Coronary artery (tissue), 2 donors: ENCODE measurements at regions not wholly inside any gene's neighbourhood (a gene's known extent, or its start where the extent isn't known, plus 50 kb on each side); places are given as distances from the start of the nearest gene placed in this dataset.

Experiments
- DNase-seq: peaks from one replicate; pipeline ENCODE4 v3.0.0-alpha.2; 2017; ENCODE audit warnings: low spot score
- H3K27ac ChIP-seq, 2 donors: fragments of 200-600 bp; sonication (generic); one replicate each; pipeline ENCODE4 v1.5.1; 2016 to 2019
- H3K4me3 ChIP-seq: fragments of 200-600 bp; sonication (generic); 2 replicates; pipeline ENCODE4 v1.5.1; 2016; ENCODE audit warnings: mild to moderate bottlenecking, moderate library complexity
- TF ChIP-seq, protein P1 (sequence below): fragments of 200-600 bp; sonication (generic); IDR thresholded peaks from one replicate; pipeline ENCODE4 v1.5.1; 2019; ENCODE audit warnings: antibody characterized with exemption

DNA sequence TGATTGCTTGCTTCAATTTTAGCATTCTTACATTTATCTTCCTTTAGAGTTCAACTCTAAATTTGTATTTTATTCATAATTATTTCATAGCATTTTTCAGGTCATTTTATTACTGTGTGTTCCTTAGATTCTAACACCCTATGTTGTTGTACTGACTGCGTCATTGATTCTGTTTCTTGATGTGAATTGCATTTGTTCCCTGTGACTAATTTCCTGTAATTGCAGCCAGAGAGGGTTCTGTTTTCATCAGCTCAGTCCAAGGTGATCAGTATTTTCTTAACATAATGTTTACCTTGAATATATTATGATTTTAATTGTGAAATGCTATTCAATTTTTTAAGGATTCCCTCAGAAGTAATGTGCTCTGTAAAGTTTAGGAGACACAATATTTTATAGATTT, 970.2 kb upstream of the PIK3C3 start:
- H3K27ac ChIP-seq: no peak overlapping the region
- TF ChIP-seq, protein P1, sequence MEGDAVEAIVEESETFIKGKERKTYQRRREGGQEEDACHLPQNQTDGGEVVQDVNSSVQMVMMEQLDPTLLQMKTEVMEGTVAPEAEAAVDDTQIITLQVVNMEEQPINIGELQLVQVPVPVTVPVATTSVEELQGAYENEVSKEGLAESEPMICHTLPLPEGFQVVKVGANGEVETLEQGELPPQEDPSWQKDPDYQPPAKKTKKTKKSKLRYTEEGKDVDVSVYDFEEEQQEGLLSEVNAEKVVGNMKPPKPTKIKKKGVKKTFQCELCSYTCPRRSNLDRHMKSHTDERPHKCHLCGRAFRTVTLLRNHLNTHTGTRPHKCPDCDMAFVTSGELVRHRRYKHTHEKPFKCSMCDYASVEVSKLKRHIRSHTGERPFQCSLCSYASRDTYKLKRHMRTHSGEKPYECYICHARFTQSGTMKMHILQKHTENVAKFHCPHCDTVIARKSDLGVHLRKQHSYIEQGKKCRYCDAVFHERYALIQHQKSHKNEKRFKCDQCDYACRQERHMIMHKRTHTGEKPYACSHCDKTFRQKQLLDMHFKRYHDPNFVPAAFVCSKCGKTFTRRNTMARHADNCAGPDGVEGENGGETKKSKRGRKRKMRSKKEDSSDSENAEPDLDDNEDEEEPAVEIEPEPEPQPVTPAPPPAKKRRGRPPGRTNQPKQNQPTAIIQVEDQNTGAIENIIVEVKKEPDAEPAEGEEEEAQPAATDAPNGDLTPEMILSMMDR: no peak
- DNase-seq: no peak
- H3K4me3 ChIP-seq: no peak overlapping the region

GRCh38 chr18:40983835-40984234, 971.2 kb upstream of the PIK3C3 start:
- TF ChIP-seq, protein P1: no peak
- no peak overlapping the region for H3K4me3 ChIP-seq
- DNase-seq: no peak
- H3K27ac ChIP-seq: no peak overlapping the region

- TF ChIP-seq, protein P1: no peak
These were observed 974.9 kb upstream of the PIK3C3 start for GRCh38 chr18:40980171-40980570.

GRCh38 chr18:40976050-40976449, 979.0 kb upstream of the PIK3C3 start:
- H3K4me3 ChIP-seq: no peak overlapping the region
- TF ChIP-seq, protein P1: no peak
- H3K27ac ChIP-seq: no peak overlapping the region
- no peak for DNase-seq

More at GRCh38 chr18:40980171-40980570, 974.9 kb upstream of the PIK3C3 start:
- H3K27ac ChIP-seq: no peak overlapping the region
- no peak for DNase-seq
- H3K4me3 ChIP-seq: no peak overlapping the region

DNA sequence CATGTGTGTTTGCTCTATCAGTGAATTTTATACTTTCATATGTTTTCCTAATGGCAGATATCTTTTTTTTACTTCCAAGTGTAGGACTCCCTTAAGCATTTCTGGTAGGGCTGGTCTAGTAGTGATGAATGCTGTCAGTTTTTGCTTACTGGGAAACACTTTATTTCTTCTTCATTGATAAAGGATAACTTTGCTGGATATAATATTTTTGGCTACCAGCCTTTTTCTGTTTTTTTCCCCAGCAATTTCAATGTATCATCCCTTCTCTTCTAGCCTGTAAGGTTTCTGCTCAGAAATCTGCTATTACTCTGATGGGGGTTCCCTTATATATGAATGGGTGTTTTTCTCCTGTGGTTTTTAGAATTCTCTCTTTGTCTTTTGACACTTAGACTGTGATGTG, 980.6 kb upstream of the PIK3C3 start:
- no peak for DNase-seq
- TF ChIP-seq, protein P1: no peak
- no peak overlapping the region for H3K27ac ChIP-seq
- no peak overlapping the region for H3K4me3 ChIP-seq

DNA sequence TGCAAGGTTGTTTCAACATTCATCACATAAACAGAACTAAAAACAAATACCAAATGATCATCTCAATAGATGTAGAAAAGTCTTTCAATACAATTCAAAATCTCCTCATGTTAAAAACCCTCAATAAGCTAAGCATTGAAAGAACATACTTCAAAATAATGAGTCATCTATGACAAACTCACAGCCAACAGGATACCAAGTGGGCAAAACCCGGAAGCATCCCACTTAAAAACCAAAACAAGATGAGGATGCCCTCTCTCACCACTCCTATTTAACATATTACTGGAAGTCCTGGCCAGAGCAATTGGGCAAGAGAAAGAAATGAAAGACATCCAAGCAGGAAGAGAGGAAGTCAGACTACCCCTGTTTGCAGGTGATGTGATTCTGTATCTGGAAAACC, 992.2 kb upstream of the PIK3C3 start:
- DNase-seq: no peak
- H3K27ac ChIP-seq: no peak overlapping the region
- H3K4me3 ChIP-seq: no peak overlapping the region
- TF ChIP-seq, protein P1: no peak

DNA sequence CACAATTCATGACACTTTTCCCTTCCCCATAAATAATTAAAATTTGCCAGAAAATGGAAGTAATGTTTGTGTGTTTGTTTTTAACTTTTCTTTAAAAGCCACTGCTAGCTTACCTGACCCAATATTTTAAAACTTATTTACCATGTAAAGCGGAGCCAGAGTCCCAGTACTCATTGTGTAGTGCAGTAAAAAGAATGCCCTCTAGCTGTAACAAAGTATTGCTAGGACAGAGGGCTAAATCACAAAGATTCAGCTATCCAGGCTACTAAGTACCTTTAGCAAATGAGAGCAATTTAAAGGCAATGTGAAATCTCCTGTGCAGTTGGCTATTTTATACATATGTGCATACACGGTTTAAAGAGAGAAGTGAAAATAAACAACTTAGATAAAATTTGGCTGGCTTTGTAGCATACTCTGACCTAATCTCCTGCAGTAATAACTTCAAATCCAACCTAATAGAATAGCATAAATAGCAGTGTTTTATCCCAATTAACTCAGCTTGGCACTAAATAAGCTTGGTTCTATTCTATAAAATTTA, 997.4 kb upstream of the PIK3C3 start:
- no peak overlapping the region for H3K27ac ChIP-seq
- H3K4me3 ChIP-seq: no peak overlapping the region
- TF ChIP-seq, protein P1: no peak
- no peak for DNase-seq
